ENCODE measurements at regions not wholly inside any gene's neighbourhood (a gene's known extent, or its start where the extent isn't known, plus 50 kb on each side); places are given as distances from the start of the nearest gene placed in this dataset.

- in situ Hi-C loops (cut with MboI; ENCODE audit: low sequenced_read_pairs, unreplicated experiment), result no loop called here
- TF ChIP-seq CTCF (IDR thresholded peaks at IDR 0.05; ENCODE audit: borderline replicate concordance, control extremely low read depth, extremely low read depth, insufficient read depth, missing control alignments), result no peak
- no peak for DNase-seq (ENCODE audit: low spot score)
These were observed 126.5 kb downstream of the TMEM30B start for GRCh38 chr14:61154641-61155040.

DNA sequence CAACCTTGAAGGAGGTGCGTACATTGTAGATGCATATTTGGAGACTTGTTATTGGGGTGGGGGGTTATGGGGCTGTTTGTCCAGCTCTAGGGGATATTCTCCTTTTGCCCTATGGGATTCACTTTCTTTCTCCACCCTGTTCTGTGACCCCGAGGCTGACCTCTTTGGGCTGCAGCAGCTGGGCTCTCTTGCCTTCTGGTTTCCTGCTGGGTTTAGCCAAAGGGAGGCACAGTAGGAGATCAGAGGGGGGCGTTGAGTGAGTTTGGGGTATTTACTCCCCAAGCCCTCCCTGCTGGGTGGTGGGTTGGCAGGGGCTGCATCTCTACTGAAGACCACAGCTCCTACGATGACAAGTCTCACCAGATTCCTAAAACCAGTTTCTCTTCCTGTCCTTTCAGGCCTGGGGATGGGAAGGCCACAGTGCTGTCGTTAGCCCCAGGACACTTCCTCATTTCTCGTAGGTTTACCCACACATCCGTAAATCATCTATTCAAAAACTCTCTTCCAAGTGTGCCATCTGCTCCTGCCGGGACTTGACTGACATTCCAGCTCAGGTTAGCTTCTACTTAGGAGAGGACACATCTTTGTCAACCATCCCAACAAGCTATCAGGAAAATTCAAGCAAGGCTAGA is 127.1 kb downstream of the TMEM30B start:
- in situ Hi-C loops (cut with MboI; ENCODE audit: low sequenced_read_pairs, unreplicated experiment), result no loop called here
- no peak for DNase-seq (ENCODE audit: low spot score)

GRCh38 chr14:61153431-61153830 is 127.7 kb downstream of the TMEM30B start:
- in situ Hi-C loops (cut with MboI; ENCODE audit: low sequenced_read_pairs, unreplicated experiment), result no loop called here
- no peak for TF ChIP-seq CTCF (IDR thresholded peaks at IDR 0.05; ENCODE audit: borderline replicate concordance, control extremely low read depth, extremely low read depth, insufficient read depth, missing control alignments)
- DNase-seq (ENCODE audit: low spot score), result no peak

More for the DNA sequence above, 127.1 kb downstream of the TMEM30B start:
- TF ChIP-seq CTCF (IDR thresholded peaks at IDR 0.05; ENCODE audit: borderline replicate concordance, control extremely low read depth, extremely low read depth, insufficient read depth, missing control alignments), result no peak

- no peak for DNase-seq (ENCODE audit: low spot score)
- no peak for TF ChIP-seq CTCF (IDR thresholded peaks at IDR 0.05; ENCODE audit: borderline replicate concordance, control extremely low read depth, extremely low read depth, insufficient read depth, missing control alignments)
- in situ Hi-C loops (cut with MboI; ENCODE audit: low sequenced_read_pairs, unreplicated experiment), result no loop called here
These were observed 128.2 kb downstream of the TMEM30B start for GRCh38 chr14:61152851-61153364.

GRCh38 chr14:61151251-61151650 is 129.9 kb downstream of the TMEM30B start:
- DNase-seq (ENCODE audit: low spot score), result no peak
- in situ Hi-C loops (cut with MboI; ENCODE audit: low sequenced_read_pairs, unreplicated experiment), result no loop called here
- peak; percentile 1 for TF ChIP-seq CTCF (IDR thresholded peaks at IDR 0.05; ENCODE audit: borderline replicate concordance, control extremely low read depth, extremely low read depth, insufficient read depth, missing control alignments)

DNA sequence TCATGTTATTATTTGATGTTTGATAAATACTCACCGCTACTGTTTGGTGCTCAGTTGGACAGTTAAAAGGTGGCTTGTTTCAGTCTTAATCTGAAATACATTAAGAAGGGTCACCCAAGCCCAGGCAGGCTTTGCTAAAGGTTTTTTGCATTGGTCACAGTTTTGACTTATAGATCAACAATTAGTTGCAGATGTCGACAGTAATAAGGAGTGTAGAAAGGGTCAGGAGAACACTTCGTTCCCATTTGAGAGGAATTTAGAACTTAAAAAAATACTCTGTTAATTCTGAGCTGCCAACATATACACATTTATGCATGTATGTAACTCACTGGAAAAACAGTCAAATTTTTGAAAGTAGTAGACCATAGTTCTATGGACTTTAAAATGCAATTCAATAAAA is 130.3 kb downstream of the TMEM30B start:
- in situ Hi-C loops (cut with MboI; ENCODE audit: low sequenced_read_pairs, unreplicated experiment), result no loop called here
- no peak for DNase-seq (ENCODE audit: low spot score)
- no peak for TF ChIP-seq CTCF (IDR thresholded peaks at IDR 0.05; ENCODE audit: borderline replicate concordance, control extremely low read depth, extremely low read depth, insufficient read depth, missing control alignments)
